ENCODE measurements at regions not wholly inside any gene's neighbourhood (a gene's known extent, or its start where the extent isn't known, plus 50 kb on each side); places are given as distances from the start of the nearest gene placed in this dataset.
A peak's percentile ranks its signal among the peaks of the same experiment; 100 is the strongest.

GRCh38 chr15:70164910-70165715 lies 67.4 kb upstream of the TLE3 start:
- H3K9me3 ChIP-seq (replicated peaks in 1 of 3) = no peaks in the 10 kb centered on the region
- H3K27ac ChIP-seq = peak overlapping the region in 2 of 5 donors; percentile 47 to 58
- 73 to 86% (median 79%) methylated on average over 9 to 15 of the region's 15 CpGs for WGBS, 4 donors
- DNase-seq = peak in 3 of 7 donors; percentile 20 to 62 (median 35)
- H3K4me3 ChIP-seq = no peak overlapping the region
- TF ChIP-seq POLR2A (IDR thresholded peaks at IDR 0.05) (no peak), CTCF (IDR thresholded peaks at IDR 0.05) (no peak)
- H3K36me3 ChIP-seq (replicated peaks in 1 of 2) = no peaks in the 10 kb centered on the region
- intact Hi-C loops (cut with DNase I) = no loop called here
- peaks cover 10 to 35% of the 10 kb centered on the region in 2 donors for H3K4me1 ChIP-seq (replicated peaks in 1 of 2)
- H3K27me3 ChIP-seq = no peaks in the 10 kb centered on the region

- no peaks in the 10 kb centered on the region for H3K9me3 ChIP-seq (replicated peaks in 1 of 3)
- no peaks in the 10 kb centered on the region for H3K36me3 ChIP-seq (replicated peaks in 1 of 2)
- DNase-seq = peak in 2 of 7 donors; percentile 5 to 36
- 90 to 100% (median 94%) methylated on average over 1 to 3 of the region's 3 CpGs for WGBS, 4 donors
- H3K27ac ChIP-seq = no peak overlapping the region
- H3K4me1 ChIP-seq (replicated peaks in 1 of 2) = peaks cover 12 to 42% of the 10 kb centered on the region in 2 donors
- no peak for TF ChIP-seq CTCF (IDR thresholded peaks at IDR 0.05)
- no peak for TF ChIP-seq POLR2A (IDR thresholded peaks at IDR 0.05)
- no peaks in the 10 kb centered on the region for H3K27me3 ChIP-seq
- no peak overlapping the region for H3K4me3 ChIP-seq
- intact Hi-C loops (cut with DNase I) = no loop called here
Measured at GRCh38 chr15:70164156-70164900, 66.6 kb upstream of the TLE3 start.

GRCh38 chr15:70160803-70161565 lies 63.3 kb upstream of the TLE3 start:
- H3K9me3 ChIP-seq (replicated peaks in 1 of 3) = no peaks in the 10 kb centered on the region
- peak overlapping the region in 2 of 5 donors; percentile 13 to 38 for H3K27ac ChIP-seq
- no peak overlapping the region for H3K4me3 ChIP-seq
- TF ChIP-seq POLR2A (IDR thresholded peaks at IDR 0.05) (no peak), CTCF (IDR thresholded peaks at IDR 0.05) (no peak)
- intact Hi-C loops (cut with DNase I) = no loop called here
- DNase-seq = peak in 4 of 7 donors; percentile 27 to 61 (median 34)
- H3K27me3 ChIP-seq = no peaks in the 10 kb centered on the region
- H3K4me1 ChIP-seq (replicated peaks in 1 of 2) = peaks cover 12 to 43% of the 10 kb centered on the region in 2 donors
- 54 to 69% (median 68%) methylated on average over 8 to 19 of the region's 19 CpGs for WGBS, 4 donors
- no peaks in the 10 kb centered on the region for H3K36me3 ChIP-seq (replicated peaks in 1 of 2)

- H3K4me1 ChIP-seq (replicated peaks in 1 of 2) = peaks cover 12 to 40% of the 10 kb centered on the region in 2 donors
- intact Hi-C loops (cut with DNase I) = no loop called here
- 21 to 43% (median 33%) methylated on average over 1 of the region's 1 CpG for WGBS, 4 donors
- no peaks in the 10 kb centered on the region for H3K9me3 ChIP-seq (replicated peaks in 1 of 3)
- H3K27ac ChIP-seq = peak overlapping the region in 2 of 5 donors; percentile 13 to 38
- no peaks in the 10 kb centered on the region for H3K36me3 ChIP-seq (replicated peaks in 1 of 2)
- no peak for TF ChIP-seq CTCF (IDR thresholded peaks at IDR 0.05)
- TF ChIP-seq POLR2A (IDR thresholded peaks at IDR 0.05) = no peak
- H3K4me3 ChIP-seq = no peak overlapping the region
- no peaks in the 10 kb centered on the region for H3K27me3 ChIP-seq
- DNase-seq = peak in 6 of 7 donors; percentile 50 to 88 (median 78)
Measured at GRCh38 chr15:70160267-70160666, 62.5 kb upstream of the TLE3 start.
